SH-SY5Y (cell line): ENCODE measurements at regions not wholly inside any gene's neighbourhood (a gene's known extent, or its start where the extent isn't known, plus 50 kb on each side); places are given as distances from the start of the nearest gene placed in this dataset.

Experiments
- GATA2 ChIP-seq: IDR thresholded peaks from 2 replicates; pipeline ENCODE4 v1.6.1; 2011; ENCODE audit warnings: mild to moderate bottlenecking, low read depth, low read length
- GATA3 ChIP-seq: IDR thresholded peaks from 2 replicates; pipeline ENCODE4 v1.6.1; 2011; ENCODE audit warnings: low read depth, mild to moderate bottlenecking, low read length, moderate library complexity

DNA sequence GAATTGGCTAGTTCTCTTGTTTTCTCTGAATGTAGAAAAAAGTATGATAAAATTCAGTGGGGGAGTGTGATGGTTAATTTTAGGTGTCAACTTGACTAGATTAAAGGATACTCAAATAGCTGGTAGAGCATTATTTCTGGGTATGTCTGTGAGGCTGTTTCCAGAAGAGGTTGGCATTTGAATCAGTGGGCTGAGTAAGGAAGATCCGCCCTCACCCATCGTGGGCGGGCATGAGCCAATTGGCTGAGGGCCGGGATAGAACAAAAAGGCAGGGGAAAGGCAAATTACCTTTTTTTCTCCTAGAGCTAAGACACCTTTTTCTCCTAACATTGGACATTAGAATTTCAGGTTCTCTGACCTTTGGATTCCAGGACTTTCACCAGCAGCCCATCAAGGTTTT, 667.6 kb upstream of the SLC8A1 start:
- TF ChIP-seq GATA3 (no peak), GATA2 (no peak)

DNA sequence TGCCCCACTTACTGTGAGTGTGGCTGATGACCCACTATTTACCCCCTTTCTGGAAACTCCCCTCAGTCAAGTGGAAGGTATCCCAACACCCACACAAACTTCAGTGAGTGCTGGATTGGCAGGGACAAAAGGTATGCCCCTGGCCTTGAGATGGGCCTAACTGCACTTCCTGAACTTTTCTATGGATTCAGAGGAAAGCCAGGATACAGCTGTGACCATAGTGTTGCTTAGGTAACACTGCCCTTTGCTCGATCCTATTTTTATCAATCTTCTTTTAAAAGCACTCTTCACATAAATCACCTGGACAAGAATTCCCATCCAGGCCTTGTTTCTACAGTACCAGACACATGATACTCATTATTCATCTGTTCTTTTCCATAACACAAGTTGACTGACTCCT, 671.5 kb upstream of the SLC8A1 start:
- no peak for TF ChIP-seq GATA2
- no peak for TF ChIP-seq GATA3

DNA sequence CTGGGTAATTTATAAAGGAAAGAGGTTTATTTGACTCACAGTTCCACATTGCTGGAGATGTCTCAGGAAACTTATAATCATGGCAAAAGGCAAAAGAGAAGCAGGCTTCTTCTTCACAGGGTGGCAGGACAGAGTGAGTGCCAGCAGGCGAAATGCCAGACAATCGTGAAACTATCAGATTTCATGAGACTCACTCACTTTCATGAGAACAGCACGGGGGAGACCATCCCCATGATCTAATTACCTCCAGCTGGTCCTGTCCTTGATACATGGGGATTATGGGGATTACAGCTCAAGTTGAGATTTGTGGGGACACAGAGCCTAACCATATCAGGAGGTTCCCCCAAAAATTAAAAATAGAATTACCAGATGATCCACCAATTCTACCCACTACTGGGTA, 675.5 kb upstream of the SLC8A1 start:
- TF ChIP-seq GATA3 (no peak), GATA2 (no peak)

DNA sequence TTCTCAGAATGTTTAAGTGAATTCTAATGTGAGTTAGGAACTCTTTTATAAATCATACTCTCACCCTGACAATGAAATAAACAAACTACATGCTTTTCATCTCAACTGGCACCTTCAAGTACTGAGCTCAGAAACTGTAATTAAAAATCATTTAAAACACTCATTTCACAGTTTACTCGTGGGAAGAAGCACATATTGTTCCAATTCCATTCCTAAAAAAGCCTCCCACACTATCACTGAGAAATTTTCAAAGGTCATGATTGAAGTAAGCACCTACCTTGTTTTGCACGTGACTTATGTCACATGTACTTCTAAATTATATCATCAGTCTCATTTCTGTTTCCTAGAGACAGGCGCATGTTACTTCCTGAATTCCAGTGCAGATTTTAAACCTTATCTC, 678.1 kb upstream of the SLC8A1 start:
- TF ChIP-seq GATA3 (no peak), GATA2 (no peak)

DNA sequence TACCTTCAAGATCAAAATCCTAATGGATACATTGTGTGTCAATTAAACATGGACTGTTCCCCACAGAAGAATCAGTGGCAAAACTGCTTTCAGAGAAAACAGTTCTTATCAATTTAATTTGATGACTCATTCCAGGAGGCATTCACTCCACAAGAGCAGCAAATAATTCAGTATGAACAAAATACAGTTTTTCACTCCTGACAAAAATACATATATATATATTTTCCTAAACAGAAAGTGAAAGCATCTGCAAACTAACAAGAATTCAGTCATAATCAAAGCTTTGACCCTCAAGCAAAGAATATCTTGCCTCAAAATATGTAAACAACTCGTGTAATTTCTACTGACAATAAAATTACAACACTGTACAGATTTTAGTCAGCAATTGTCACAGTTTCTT, 685.1 kb upstream of the SLC8A1 start:
- no peak for TF ChIP-seq GATA3
- no peak for TF ChIP-seq GATA2

DNA sequence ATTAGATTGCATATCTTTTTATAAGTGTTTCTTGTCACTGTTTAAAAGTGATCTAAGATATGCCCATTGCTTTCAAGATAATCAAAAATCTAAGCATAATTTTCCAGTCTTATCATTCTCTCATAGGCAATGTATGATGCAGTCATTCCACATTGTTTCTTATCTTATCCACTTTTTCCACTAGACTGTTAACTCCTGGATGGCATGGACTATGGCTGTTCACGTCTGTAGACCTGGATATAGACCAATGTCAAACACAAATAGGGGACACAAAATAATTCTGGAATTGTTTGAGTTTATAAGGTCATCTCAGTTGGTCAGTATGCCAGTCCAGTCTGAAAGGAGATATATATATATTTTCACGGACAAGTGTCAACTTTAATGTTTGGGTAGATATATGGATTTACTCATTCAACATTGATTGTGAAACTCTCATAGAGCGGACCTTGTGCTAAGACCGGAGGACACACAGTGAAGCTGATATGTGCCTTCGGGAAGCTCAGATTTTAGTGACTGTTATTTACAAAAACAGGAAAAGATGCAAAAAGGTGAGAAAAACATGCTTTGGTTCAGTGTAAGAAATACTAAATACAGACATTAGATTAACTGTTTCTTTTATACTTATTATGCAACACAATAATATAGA, 689.4 kb upstream of the SLC8A1 start:
- TF ChIP-seq GATA3 (no peak), GATA2 (no peak)

DNA sequence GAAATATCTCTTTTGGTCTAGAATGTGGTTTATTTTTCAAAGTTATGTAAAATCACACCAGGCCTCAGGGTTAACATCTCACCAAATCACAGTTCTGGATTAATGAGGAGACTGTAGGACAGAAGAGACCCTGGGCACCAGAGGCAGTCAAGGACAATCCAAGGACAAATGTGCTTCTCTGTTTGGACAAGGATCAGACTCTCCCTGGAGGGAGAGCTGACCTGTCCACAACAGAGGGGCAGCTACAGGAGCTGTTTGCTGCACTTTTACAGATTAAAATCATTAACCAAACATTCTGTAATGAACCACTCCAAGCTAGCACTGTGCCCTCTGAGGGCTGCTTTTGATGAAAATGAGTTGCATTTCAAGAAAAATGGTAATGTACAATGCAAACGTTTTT, 690.6 kb upstream of the SLC8A1 start:
- TF ChIP-seq GATA3 (no peak), GATA2 (peak; percentile 36; the same call in 1 of the 2 replicates)

DNA sequence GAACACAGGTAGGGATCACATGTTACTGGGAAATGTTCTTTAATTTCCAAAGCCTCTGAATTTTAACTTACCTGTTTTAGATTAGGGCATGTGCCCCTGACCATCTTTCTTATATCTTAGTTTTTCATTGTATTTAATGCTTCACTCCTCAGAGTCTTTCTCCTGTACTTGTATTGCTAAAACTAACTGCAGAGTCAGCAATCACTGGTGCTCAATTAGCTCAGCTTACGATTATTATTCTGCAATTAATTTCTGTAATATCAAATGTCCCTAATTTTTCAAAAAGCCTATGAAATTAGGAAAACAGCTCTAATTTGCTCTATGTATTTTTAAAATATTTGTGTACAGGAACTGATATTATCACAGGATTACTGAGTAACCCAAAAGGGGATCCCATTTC, 693.2 kb upstream of the SLC8A1 start:
- TF ChIP-seq GATA2 (no peak), GATA3 (no peak)

DNA sequence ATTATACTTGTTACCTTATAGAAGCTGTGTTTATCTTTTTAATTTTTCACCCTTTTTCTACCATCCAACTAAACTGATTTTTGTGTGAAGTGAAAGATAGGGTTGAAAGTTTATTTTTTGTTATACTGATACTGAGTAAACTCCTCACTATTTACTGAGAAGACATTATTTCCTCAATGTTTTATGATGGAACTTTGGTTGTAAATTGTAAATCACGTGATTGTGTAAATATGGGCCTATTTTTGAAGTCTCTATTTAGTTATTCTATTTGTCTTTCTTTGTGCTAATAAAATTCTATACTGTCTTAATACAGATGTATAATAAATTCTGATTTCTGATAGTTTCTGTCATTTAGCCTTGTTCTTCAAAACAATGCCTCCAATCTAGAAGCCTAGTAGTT, 697.2 kb upstream of the SLC8A1 start:
- no peak for TF ChIP-seq GATA2
- no peak for TF ChIP-seq GATA3

DNA sequence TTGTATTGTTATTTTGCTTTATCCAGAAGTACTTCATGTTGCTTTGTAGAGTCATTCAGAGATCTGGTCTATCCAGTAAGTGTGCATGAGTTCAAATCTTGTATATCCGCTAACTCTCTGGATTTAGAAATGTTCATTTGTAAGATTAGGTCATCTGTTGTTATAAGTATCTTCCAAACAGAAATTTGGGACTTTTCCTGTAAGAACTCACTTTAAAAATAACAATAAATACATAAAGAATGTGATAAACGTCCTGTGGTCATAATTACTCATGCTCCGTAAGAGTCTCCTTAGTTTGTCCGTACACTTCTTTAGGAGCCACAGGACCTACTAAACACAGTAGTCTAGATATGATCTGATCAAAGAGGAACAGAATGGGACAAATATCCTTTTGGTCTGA, 699.9 kb upstream of the SLC8A1 start:
- TF ChIP-seq GATA3: no peak
- TF ChIP-seq GATA2: no peak

DNA sequence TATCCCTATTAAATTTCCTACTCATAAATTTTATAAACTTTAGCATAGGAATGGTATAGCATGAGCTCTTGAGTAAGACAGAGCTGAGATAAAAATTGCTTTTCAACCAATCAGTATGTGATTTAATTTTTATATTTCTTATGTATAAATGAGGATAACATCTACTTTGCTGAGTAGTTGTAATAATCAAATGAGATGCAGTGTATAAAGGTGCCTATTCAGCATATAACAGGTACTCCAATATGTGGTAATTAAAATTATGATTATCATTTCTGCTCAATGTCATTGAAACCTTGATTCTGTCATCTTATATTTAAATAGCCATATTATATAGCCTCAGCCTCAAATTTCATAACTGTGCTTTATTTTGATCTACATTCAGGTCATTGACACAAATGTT, 700.4 kb upstream of the SLC8A1 start:
- TF ChIP-seq GATA3: no peak
- TF ChIP-seq GATA2: no peak

DNA sequence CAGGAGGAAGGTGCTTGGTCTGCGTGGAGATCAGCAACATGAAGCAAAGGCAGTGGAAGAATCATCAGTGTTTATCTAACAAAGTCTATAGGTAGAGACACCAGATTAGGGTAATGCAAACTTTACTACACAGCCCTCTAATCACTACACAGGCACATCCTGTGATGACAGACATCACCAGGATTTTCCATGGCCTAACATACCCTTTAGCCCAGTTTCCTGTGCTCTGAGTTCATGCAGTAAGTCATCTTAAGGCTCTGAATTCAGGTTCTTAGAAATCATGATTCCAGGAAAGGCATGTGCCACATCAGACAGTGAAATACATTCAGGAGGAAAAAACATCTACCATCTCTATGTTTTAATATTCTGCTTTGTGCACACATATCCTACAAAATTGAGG, 708.5 kb upstream of the SLC8A1 start:
- TF ChIP-seq GATA3: no peak
- TF ChIP-seq GATA2: no peak

DNA sequence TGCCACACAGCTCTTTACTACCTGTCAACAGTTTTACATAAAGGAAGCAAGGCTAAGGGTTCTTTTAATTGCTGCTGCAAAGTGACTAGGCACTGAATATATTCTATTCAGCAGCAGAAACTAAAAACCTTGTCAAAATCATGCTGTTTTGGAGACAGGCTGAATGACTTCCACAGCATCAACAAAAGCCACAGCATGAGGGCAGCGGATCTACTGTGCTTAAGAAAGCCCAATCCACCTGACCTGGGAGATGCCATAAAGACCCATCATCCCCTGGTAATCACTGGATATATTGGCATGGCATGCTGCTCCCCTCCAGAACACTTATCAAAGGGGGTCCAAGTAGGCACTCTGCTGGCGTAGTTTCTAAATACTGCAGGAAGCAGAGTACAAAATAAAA, 715.1 kb upstream of the SLC8A1 start:
- TF ChIP-seq GATA3: no peak
- no peak for TF ChIP-seq GATA2

DNA sequence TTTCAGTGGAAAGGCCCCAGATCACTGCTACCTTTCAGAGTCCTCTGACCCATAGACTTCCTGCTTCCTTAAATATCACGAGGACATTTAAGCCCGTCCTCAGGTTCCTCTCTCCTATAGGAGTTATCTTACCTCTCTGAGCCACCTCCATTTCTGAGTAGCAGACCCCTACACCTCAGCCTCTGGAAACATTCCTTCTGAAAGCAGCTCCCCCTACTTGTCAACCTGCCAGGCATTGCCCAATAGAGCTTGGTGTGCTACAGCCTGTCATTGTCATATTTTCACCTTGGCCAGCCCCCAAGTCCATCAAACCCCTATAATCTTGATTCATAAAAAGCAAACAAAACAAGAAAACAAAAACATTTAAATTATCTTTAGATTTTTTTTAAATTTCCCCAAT, 717.9 kb upstream of the SLC8A1 start:
- TF ChIP-seq GATA2: no peak
- TF ChIP-seq GATA3: no peak

DNA sequence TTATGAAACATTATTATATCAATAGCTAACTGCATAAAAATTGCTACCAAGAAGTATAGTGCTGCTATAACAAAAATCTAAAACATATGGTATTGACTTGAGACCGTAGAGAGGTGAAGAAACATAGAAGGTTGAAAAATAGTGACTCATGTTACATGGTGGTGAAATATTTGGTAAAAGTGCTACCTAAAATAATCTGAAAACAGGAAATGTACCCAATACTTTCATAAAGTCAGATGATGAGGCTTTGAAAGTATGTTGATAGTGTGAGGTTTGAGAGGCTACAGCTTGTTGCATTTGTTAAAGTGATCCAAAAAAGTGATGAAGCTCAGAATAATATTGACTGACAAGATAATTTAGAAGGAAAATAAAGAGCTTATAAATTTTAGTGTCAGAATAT, 718.7 kb upstream of the SLC8A1 start:
- TF ChIP-seq GATA3 (no peak), GATA2 (no peak)

DNA sequence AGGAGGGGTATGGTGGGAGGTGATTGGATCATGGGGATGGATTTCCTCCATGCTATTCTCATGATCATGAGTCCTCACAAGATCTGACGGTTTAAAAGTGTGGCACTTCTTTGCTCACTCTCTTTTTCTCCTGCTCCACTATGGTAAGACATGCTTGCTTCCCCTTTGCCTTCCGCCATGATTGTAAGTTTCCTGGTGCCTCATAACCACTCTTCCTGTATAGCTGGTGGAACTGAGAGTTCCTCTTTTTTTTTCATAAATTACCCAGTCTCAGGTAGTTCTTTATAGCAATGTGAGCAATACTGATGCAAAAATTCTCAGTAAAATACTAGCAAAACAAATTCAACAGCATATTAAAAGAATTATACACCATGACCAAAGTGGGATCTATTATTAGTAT, 728.5 kb upstream of the SLC8A1 start:
- TF ChIP-seq GATA2 (no peak), GATA3 (no peak)

DNA sequence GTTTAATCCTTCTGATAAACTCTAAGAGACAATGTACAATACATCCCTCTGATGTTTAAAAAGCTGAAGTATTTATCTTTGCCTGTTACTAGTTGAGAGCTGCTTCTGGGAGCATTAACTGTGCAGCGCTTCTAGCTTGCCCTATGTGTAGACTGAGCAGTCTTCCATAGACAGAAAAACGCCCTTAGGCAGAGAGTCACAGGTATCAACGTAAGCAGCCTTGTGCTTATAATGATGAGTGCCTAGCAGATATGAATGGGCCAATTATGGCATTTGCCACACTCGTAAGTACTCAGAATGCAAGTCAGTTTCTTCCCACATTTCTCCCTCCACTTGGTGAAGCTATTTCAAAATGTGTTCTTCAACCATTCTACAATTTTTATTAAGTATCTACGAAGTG, 731.1 kb upstream of the SLC8A1 start:
- TF ChIP-seq GATA2 (no peak), GATA3 (no peak)
